ENCODE measurements at regions not wholly inside any gene's neighbourhood (a gene's known extent, or its start where the extent isn't known, plus 50 kb on each side); places are given as distances from the start of the nearest gene placed in this dataset.
A peak's percentile ranks its signal among the peaks of the same experiment; 100 is the strongest.
"Not testable (repeated sequence)": the region's sequence is repeated elsewhere in the genome, so short reads cannot be mapped to it uniquely, and the experiment has no call there.

- TF ChIP-seq REST (IDR thresholded peaks at IDR 0.05; ENCODE audit: unreplicated experiment) (no peak), CREB1 (CRISPR knock-in tag; IDR thresholded peaks at IDR 0.05; ENCODE audit: low read depth) (no peak), ZNF114 (CRISPR knock-in tag; IDR thresholded peaks at IDR 0.05) (no peak), NANOG (IDR thresholded peaks at IDR 0.05; ENCODE audit: borderline replicate concordance) (no peak), ETS1 (IDR thresholded peaks at IDR 0.05) (no peak), STAT1 (IDR thresholded peaks at IDR 0.05; ENCODE audit: unreplicated experiment) (no peak), ZNF331 (CRISPR knock-in tag; IDR thresholded peaks at IDR 0.05; ENCODE audit: low read depth) (no peak)
Measured at GRCh38 chr4:103842076-103842475, 122.3 kb upstream of the TACR3 start (continued).

GRCh38 chr4:103810308-103810707 lies 90.5 kb upstream of the TACR3 start:
- H3K27ac ChIP-seq (ENCODE audit: low read depth); H3K4me3 Mint-ChIP-seq; H3K36me3 ChIP-seq (ENCODE audit: insufficient read depth); H3K27me3 Mint-ChIP-seq (ENCODE audit: insufficient read depth, low read depth, poor library complexity); H3K27me3 ChIP-seq (ENCODE audit: insufficient read depth); H3K9me3 Mint-ChIP-seq; H3K4me1 Mint-ChIP-seq; DNase-seq (ENCODE audit: low spot score); ATAC-seq; H3K27ac Mint-ChIP-seq; H3F3A ChIP-seq (replicated peaks; ENCODE audit: low read depth); H3K36me3 Mint-ChIP-seq (ENCODE audit: low read depth); H4K20me1 ChIP-seq (replicated peaks; ENCODE audit: insufficient read depth); H3K79me2 ChIP-seq (replicated peaks; ENCODE audit: insufficient read depth); H3K4me2 ChIP-seq; H3K4me3 ChIP-seq; H3K9me2 ChIP-seq (ENCODE audit: insufficient read depth); H3K4me1 ChIP-seq (ENCODE audit: insufficient read depth); H2AFZ ChIP-seq: not testable (repeated sequence)

- Histone ChIP-seq H3K4me3 (no peak overlapping the region), H3K27me3 (ENCODE audit: insufficient read depth) (no peaks in the 10 kb centered on the region), H4K20me1 (replicated peaks; ENCODE audit: insufficient read depth) (no peaks in the 10 kb centered on the region), H3K9me2 (ENCODE audit: insufficient read depth) (no peaks in the 10 kb centered on the region), H3K27ac (ENCODE audit: low read depth) (no peak overlapping the region), H3K36me3 (ENCODE audit: insufficient read depth) (no peaks in the 10 kb centered on the region), H3F3A (replicated peaks; ENCODE audit: low read depth) (no peaks in the 10 kb centered on the region), H3K79me2 (replicated peaks; ENCODE audit: insufficient read depth) (no peaks in the 10 kb centered on the region), H2AFZ (no peak overlapping the region), H3K4me1 (ENCODE audit: insufficient read depth) (no peaks in the 10 kb centered on the region), H3K4me2 (no peak overlapping the region)
- TF ChIP-seq ZNF114 (CRISPR knock-in tag; IDR thresholded peaks at IDR 0.05) (no peak), CTCF (conservative IDR thresholded peaks at IDR 0.05; ENCODE audit: low read depth in 2 of 2) (peak; percentile 47 to 65)
- Mint-ChIP-seq H3K27ac (no peak overlapping the region), H3K4me3 (no peak overlapping the region), H3K4me1 (no peaks in the 10 kb centered on the region; the same call in 2 of the 3 replicates), H3K9me3 (peaks cover 3% of the 10 kb centered on the region; the same call in 2 of the 3 replicates), H3K36me3 (ENCODE audit: low read depth) (no peaks in the 10 kb centered on the region), H3K27me3 (ENCODE audit: insufficient read depth, low read depth, poor library complexity) (peaks cover 1% of the 10 kb centered on the region)
- DNase-seq (ENCODE audit: low spot score): peak; percentile 29
- no peak; the same call in 2 of the 3 replicates for ATAC-seq
Measured at GRCh38 chr4:103802766-103803165, 83.0 kb upstream of the TACR3 start.

Data from GM23338 (cell line).